Loucy (cell line): ENCODE measurements at regions not wholly inside any gene's neighbourhood (a gene's known extent, or its start where the extent isn't known, plus 50 kb on each side); places are given as distances from the start of the nearest gene placed in this dataset.

ENCODE experiments used
- H2AFZ ChIP-seq: fragments of 200-600 bp; sonication (generic); 2 replicates; pipeline ENCODE4 v1.6.0; 2016; ENCODE audit warnings: antibody characterized with exemption, mild to moderate bottlenecking, low read length, moderate library complexity
- H3F3A ChIP-seq: fragments of 200-600 bp; 2 replicates; pipeline ENCODE4 v1.6.0; 2016; ENCODE audit warnings: antibody characterized with exemption, low read depth, mild to moderate bottlenecking
- H3K27me3 ChIP-seq: fragments of 200-600 bp; sonication (generic); 2 replicates; pipeline ENCODE4 v1.6.1; 2014; ENCODE audit warnings: low read length, mild to moderate bottlenecking; ENCODE audit not compliant: insufficient read depth, poor library complexity, severe bottlenecking
- H3K36me3 ChIP-seq: fragments of 200-600 bp; sonication (generic); 2 replicates; pipeline ENCODE4 v1.6.1; 2016; ENCODE audit warnings: low read length; ENCODE audit not compliant: insufficient read depth
- H3K4me1 ChIP-seq: fragments of 200-600 bp; sonication (generic); 2 replicates; pipeline ENCODE4 v1.5.1; 2014; ENCODE audit warnings: low read length, mild to moderate bottlenecking; ENCODE audit not compliant: insufficient read depth, poor library complexity, severe bottlenecking
- H3K4me2 ChIP-seq: fragments of 200-600 bp; sonication (generic); 2 replicates; pipeline ENCODE4 v1.6.0; 2014; ENCODE audit warnings: antibody characterized with exemption, low read length, low read depth, mild to moderate bottlenecking; ENCODE audit not compliant: poor library complexity, severe bottlenecking
- H3K4me3 ChIP-seq: fragments of 200-600 bp; sonication (generic); 2 replicates; pipeline ENCODE4 v1.5.1; 2014; ENCODE audit warnings: low read length, mild to moderate bottlenecking, mixed read lengths; ENCODE audit not compliant: poor library complexity, severe bottlenecking
- H3K79me2 ChIP-seq: fragments of 200-600 bp; sonication (generic); 2 replicates; pipeline ENCODE4 v1.6.1; 2014; ENCODE audit warnings: low read length; ENCODE audit not compliant: insufficient read depth
- H3K9ac ChIP-seq: fragments of 200-600 bp; sonication (generic); 2 replicates; pipeline ENCODE4 v1.6.0; 2014; ENCODE audit warnings: mild to moderate bottlenecking, low read depth, low read length, moderate library complexity; ENCODE audit not compliant: poor library complexity, severe bottlenecking
- H3K9me2 ChIP-seq: fragments of 200-600 bp; sonication (generic); replicated peaks from 2 replicates; pipeline ENCODE4 v1.6.1; 2016; ENCODE audit warnings: low read depth, low read length, mixed read lengths
- H3K9me3 ChIP-seq: fragments of 200-600 bp; sonication (generic); 2 replicates; pipeline ENCODE4 v1.6.1; 2014; ENCODE audit warnings: mild to moderate bottlenecking, antibody characterized with exemption, low read length, low read depth; ENCODE audit not compliant: insufficient read depth
- H4K20me1 ChIP-seq: fragments of 200-600 bp; sonication (generic); 2 replicates; pipeline ENCODE4 v1.6.0; 2014; ENCODE audit warnings: antibody characterized with exemption, low read length, mild to moderate bottlenecking; ENCODE audit not compliant: insufficient read depth, poor library complexity, severe bottlenecking
- CTCF ChIP-seq: fragments of 200-600 bp; sonication (generic); conservative IDR thresholded peaks from 2 replicates; pipeline ENCODE4 v1.5.1; 2014; ENCODE audit warnings: mild to moderate bottlenecking, antibody characterized with exemption, low read length
- EZH2phosphoT487 ChIP-seq: fragments of 200-600 bp; IDR thresholded peaks from 2 replicates; pipeline ENCODE4 v1.6.1; 2018; ENCODE audit warnings: antibody characterized with exemption, mild to moderate bottlenecking, moderate library complexity, borderline replicate concordance

- Histone ChIP-seq H3K9me3 (no peaks in the 10 kb centered on the region), H3K9me2 (no peaks in the 10 kb centered on the region), H3K36me3 (no peaks in the 10 kb centered on the region), H3K9ac (no peak overlapping the region), H2AFZ (no peak overlapping the region), H4K20me1 (no peaks in the 10 kb centered on the region), H3K79me2 (no peaks in the 10 kb centered on the region), H3K4me2 (no peak overlapping the region), H3K4me3 (no peak overlapping the region), H3K27me3 (no peaks in the 10 kb centered on the region), H3F3A (no peaks in the 10 kb centered on the region), H3K4me1 (no peaks in the 10 kb centered on the region)
- TF ChIP-seq CTCF (no peak), EZH2phosphoT487 (no peak)
Measured at GRCh38 chr3:19029837-19030521, 118.3 kb upstream of the KCNH8 start.

GRCh38 chr3:19025441-19025840 is 122.9 kb upstream of the KCNH8 start:
- no peaks in the 10 kb centered on the region for H3K9me3 ChIP-seq
- H2AFZ ChIP-seq: no peak overlapping the region
- H3K4me3 ChIP-seq: no peak overlapping the region
- H3K9me2 ChIP-seq: no peaks in the 10 kb centered on the region
- no peaks in the 10 kb centered on the region for H3K4me1 ChIP-seq
- no peaks in the 10 kb centered on the region for H3K27me3 ChIP-seq
- no peak overlapping the region for H3K9ac ChIP-seq
- H3K79me2 ChIP-seq: no peaks in the 10 kb centered on the region
- H3K36me3 ChIP-seq: no peaks in the 10 kb centered on the region
- no peaks in the 10 kb centered on the region for H3F3A ChIP-seq
- H3K4me2 ChIP-seq: no peak overlapping the region
- TF ChIP-seq EZH2phosphoT487: no peak
- no peak for TF ChIP-seq CTCF
- no peaks in the 10 kb centered on the region for H4K20me1 ChIP-seq

GRCh38 chr3:19022546-19022945 is 125.8 kb upstream of the KCNH8 start:
- no peaks in the 10 kb centered on the region for H3K4me1 ChIP-seq
- no peaks in the 10 kb centered on the region for H3K36me3 ChIP-seq

More at GRCh38 chr3:19022546-19022945, 125.8 kb upstream of the KCNH8 start:
- Histone ChIP-seq H3K4me3 (no peak overlapping the region), H3F3A (no peaks in the 10 kb centered on the region), H4K20me1 (no peaks in the 10 kb centered on the region), H3K79me2 (no peaks in the 10 kb centered on the region), H3K9me2 (no peaks in the 10 kb centered on the region), H3K9me3 (no peaks in the 10 kb centered on the region), H2AFZ (no peak overlapping the region), H3K27me3 (no peaks in the 10 kb centered on the region), H3K9ac (no peak overlapping the region), H3K4me2 (no peak overlapping the region)
- TF ChIP-seq EZH2phosphoT487: no peak
- no peak for TF ChIP-seq CTCF
